ENCODE measurements at regions not wholly inside any gene's neighbourhood (a gene's known extent, or its start where the extent isn't known, plus 50 kb on each side); places are given as distances from the start of the nearest gene placed in this dataset.

DNA sequence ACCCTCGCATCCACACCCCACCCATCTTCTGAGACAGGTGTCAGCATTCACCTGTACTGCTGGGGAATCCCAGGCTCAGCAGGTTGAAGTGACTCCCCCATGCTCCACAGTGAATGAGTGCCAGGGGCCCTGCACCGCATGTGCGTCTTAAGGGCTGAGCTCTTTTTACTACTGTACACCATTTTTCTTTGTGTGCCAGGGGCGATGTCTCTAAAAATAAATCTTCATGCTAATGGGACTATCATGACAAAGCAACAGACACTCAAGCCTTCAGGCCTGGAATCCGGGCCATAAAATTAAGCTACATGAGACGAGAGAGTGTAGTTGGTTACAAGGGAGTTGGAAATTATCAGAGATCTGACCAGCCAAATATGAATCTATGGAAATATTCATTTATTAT, 294.8 kb downstream of the LPIN1 start:
- TF ChIP-seq, protein P1, sequence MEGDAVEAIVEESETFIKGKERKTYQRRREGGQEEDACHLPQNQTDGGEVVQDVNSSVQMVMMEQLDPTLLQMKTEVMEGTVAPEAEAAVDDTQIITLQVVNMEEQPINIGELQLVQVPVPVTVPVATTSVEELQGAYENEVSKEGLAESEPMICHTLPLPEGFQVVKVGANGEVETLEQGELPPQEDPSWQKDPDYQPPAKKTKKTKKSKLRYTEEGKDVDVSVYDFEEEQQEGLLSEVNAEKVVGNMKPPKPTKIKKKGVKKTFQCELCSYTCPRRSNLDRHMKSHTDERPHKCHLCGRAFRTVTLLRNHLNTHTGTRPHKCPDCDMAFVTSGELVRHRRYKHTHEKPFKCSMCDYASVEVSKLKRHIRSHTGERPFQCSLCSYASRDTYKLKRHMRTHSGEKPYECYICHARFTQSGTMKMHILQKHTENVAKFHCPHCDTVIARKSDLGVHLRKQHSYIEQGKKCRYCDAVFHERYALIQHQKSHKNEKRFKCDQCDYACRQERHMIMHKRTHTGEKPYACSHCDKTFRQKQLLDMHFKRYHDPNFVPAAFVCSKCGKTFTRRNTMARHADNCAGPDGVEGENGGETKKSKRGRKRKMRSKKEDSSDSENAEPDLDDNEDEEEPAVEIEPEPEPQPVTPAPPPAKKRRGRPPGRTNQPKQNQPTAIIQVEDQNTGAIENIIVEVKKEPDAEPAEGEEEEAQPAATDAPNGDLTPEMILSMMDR (IDR thresholded peaks at IDR 0.05) = no peak
- TF ChIP-seq POLR2A (IDR thresholded peaks at IDR 0.05) = no peak
